ENCODE measurements at regions not wholly inside any gene's neighbourhood (a gene's known extent, or its start where the extent isn't known, plus 50 kb on each side); places are given as distances from the start of the nearest gene placed in this dataset.

DNA sequence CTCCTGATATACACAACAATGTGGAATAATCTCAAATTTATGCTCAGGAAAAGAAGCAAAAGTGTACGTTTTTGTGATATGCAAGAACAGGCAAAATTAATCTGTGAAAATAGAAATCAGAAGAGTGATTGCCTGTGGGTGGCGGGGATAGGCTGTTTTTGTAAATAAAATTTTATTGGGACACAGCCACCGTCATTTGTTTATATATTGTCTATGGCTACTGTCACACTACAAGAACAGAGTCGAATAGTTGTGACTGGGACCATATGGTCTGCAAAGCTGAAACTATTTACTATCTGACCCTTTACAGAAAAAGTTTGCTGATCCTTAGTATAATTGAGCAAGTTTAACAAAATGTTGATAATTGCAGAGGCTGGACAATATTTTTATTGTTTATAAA is 269.5 kb upstream of the HTR2A start:
- Histone ChIP-seq H3K27me3 (ENCODE audit: control insufficient read depth, insufficient read depth, low read length) (no peaks in the 10 kb centered on the region), H3K36me3 (ENCODE audit: control insufficient read depth, insufficient read depth, low read length) (no peaks in the 10 kb centered on the region), H3K27ac (ENCODE audit: low read length) (no peak overlapping the region), H3K4me1 (ENCODE audit: control insufficient read depth, insufficient read depth, low read length) (no peaks in the 10 kb centered on the region), H3K9me3 (ENCODE audit: control insufficient read depth, insufficient read depth, low read length) (no peaks in the 10 kb centered on the region), H3K4me3 (ENCODE audit: low read length) (no peak overlapping the region)
- no peak overlapping the region for H3K27ac Mint-ChIP-seq
- intact Hi-C loops (cut with micrococcal nuclease), result no loop called here
- no peaks in the 10 kb centered on the region for H3K27me3 Mint-ChIP-seq (ENCODE audit: low read depth in 2 of 2)
- no peaks in the 10 kb centered on the region for H3K36me3 Mint-ChIP-seq
- DNase-seq, result no peak
- H3K4me1 Mint-ChIP-seq, result no peaks in the 10 kb centered on the region
- 89% methylated on average over 4 of the region's 4 CpGs for WGBS (ENCODE audit: insufficient coverage)
- H3K9me3 Mint-ChIP-seq, result peaks cover 2 to 4% of the 10 kb centered on the region in 2 donors
- ATAC-seq, result no peak
- no peak overlapping the region for H3K4me3 Mint-ChIP-seq
- TF ChIP-seq, protein P1, sequence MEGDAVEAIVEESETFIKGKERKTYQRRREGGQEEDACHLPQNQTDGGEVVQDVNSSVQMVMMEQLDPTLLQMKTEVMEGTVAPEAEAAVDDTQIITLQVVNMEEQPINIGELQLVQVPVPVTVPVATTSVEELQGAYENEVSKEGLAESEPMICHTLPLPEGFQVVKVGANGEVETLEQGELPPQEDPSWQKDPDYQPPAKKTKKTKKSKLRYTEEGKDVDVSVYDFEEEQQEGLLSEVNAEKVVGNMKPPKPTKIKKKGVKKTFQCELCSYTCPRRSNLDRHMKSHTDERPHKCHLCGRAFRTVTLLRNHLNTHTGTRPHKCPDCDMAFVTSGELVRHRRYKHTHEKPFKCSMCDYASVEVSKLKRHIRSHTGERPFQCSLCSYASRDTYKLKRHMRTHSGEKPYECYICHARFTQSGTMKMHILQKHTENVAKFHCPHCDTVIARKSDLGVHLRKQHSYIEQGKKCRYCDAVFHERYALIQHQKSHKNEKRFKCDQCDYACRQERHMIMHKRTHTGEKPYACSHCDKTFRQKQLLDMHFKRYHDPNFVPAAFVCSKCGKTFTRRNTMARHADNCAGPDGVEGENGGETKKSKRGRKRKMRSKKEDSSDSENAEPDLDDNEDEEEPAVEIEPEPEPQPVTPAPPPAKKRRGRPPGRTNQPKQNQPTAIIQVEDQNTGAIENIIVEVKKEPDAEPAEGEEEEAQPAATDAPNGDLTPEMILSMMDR (IDR thresholded peaks at IDR 0.05), result no peak

DNA sequence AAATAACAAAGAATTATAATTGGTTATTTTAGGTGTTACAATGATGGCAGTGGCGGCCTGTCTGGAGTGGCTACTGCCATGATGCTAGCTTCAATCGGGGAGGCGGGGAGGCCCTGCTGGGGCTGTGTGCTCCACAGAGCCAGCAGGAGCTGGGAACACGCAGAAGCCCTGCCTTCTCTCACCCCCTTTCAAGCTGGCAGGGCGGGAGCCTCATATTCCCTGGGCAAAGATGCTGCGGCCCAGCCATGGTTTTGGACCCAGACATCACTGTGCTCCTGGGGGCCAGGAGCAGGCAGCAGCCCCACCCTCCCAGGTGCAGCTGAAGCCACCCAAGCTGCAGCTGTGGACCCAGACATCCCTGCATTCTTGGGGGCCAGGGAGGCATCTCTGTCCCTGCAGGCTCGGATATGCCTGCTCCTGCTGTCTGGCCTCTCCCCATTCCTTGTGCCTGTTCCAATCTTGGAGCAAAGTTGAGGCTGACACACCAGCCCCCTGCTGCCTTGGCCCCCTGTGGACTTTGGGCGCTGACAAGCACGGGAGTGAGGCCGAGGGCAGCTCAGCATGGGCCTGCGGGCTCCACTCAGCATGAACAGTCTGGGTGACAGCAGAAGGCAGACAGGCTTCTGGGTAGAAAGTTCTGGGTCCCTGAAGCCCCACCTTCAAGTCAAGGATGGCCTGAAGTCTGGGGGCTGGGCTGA is 263.1 kb upstream of the HTR2A start:
- TF ChIP-seq, protein P1 (IDR thresholded peaks at IDR 0.05), result no peak
- H3K36me3 ChIP-seq (ENCODE audit: control insufficient read depth, insufficient read depth, low read length), result no peaks in the 10 kb centered on the region
- no peak overlapping the region for H3K4me3 ChIP-seq (ENCODE audit: low read length)
- Mint-ChIP-seq H3K27me3 (ENCODE audit: low read depth in 2 of 2) (no peaks in the 10 kb centered on the region), H3K4me1 (no peaks in the 10 kb centered on the region), H3K4me3 (no peak overlapping the region), H3K36me3 (no peaks in the 10 kb centered on the region), H3K9me3 (peaks cover 0 to 5% of the 10 kb centered on the region in 2 donors), H3K27ac (no peak overlapping the region)
- no peaks in the 10 kb centered on the region for H3K9me3 ChIP-seq (ENCODE audit: control insufficient read depth, insufficient read depth, low read length)
- no peak overlapping the region for H3K27ac ChIP-seq (ENCODE audit: low read length)
- ATAC-seq (no peak), DNase-seq (no peak)
- H3K27me3 ChIP-seq (ENCODE audit: control insufficient read depth, insufficient read depth, low read length), result peaks cover 2% of the 10 kb centered on the region
- intact Hi-C loops (cut with micrococcal nuclease), result no loop called here
- WGBS (ENCODE audit: insufficient coverage), result 93% methylated on average over 11 of the region's 11 CpGs
- no peaks in the 10 kb centered on the region for H3K4me1 ChIP-seq (ENCODE audit: control insufficient read depth, insufficient read depth, low read length)

DNA sequence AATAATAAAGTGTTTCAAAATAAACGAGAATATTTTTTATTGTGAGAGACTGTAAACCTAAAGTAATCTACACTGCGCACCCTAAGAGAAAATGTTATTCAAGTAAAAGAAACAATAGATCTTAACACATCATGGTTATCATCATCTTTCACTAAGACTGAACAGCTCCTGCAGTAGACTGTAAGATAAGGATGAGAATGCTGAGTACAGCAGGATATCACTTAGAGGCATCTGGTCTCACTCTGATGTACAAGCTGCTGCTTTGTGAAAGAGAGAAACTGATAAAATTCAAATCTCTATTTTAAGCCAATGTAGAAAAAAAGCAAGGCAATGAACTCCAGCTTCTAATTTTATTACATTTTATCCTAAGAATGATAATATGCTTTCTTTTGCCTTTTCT is 261.7 kb upstream of the HTR2A start:
- Histone ChIP-seq H3K36me3 (ENCODE audit: control insufficient read depth, insufficient read depth, low read length) (no peaks in the 10 kb centered on the region), H3K4me3 (ENCODE audit: low read length) (no peak overlapping the region), H3K9me3 (ENCODE audit: control insufficient read depth, insufficient read depth, low read length) (no peaks in the 10 kb centered on the region), H3K27me3 (ENCODE audit: control insufficient read depth, insufficient read depth, low read length) (peaks cover 2% of the 10 kb centered on the region), H3K27ac (ENCODE audit: low read length) (no peak overlapping the region), H3K4me1 (ENCODE audit: control insufficient read depth, insufficient read depth, low read length) (no peaks in the 10 kb centered on the region)
- intact Hi-C loops (cut with micrococcal nuclease), result no loop called here
- 60% methylated on average over 1 of the region's 2 CpGs for WGBS (ENCODE audit: insufficient coverage)
- H3K4me3 Mint-ChIP-seq, result no peak overlapping the region
- H3K27ac Mint-ChIP-seq, result no peak overlapping the region
- DNase-seq, result no peak
- TF ChIP-seq, protein P1 (IDR thresholded peaks at IDR 0.05), result no peak
- no peaks in the 10 kb centered on the region for H3K36me3 Mint-ChIP-seq
- peaks cover 0 to 5% of the 10 kb centered on the region in 2 donors for H3K9me3 Mint-ChIP-seq
- no peaks in the 10 kb centered on the region for H3K4me1 Mint-ChIP-seq
- H3K27me3 Mint-ChIP-seq (ENCODE audit: low read depth in 2 of 2), result peaks cover 3 to 5% of the 10 kb centered on the region in 2 donors
- ATAC-seq, result no peak

DNA sequence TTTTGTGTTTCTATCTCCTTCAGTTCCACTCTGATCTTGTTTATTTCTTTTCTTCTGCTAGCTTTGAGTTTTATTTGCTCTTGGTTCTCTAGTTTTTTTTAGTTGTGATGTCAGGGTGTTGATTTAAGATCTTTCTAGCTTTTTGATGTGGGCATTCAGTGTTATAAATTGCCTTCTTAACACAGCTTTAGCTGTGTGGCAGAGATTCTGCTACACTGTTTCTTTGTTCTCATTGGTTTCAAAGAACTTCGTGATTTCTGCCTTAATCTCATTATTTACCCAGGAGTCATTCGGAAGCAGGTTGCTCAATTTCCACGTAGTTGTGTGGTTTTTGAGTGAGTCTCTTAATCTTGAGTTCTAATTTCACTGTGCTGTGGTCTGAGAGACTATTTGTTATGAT is 251.7 kb upstream of the HTR2A start:
- TF ChIP-seq, protein P1 (IDR thresholded peaks at IDR 0.05), result no peak
- WGBS (ENCODE audit: insufficient coverage), result 63% methylated on average over 3 of the region's 3 CpGs
- Mint-ChIP-seq H3K27me3 (ENCODE audit: low read depth in 2 of 2) (peaks cover 0 to 3% of the 10 kb centered on the region in 2 donors), H3K4me3 (no peak overlapping the region), H3K36me3 (no peaks in the 10 kb centered on the region), H3K4me1 (no peaks in the 10 kb centered on the region), H3K9me3 (no peaks in the 10 kb centered on the region), H3K27ac (no peak overlapping the region)
- ATAC-seq (no peak), DNase-seq (no peak)
- H3K36me3 ChIP-seq (ENCODE audit: control insufficient read depth, insufficient read depth, low read length), result no peaks in the 10 kb centered on the region
- intact Hi-C loops (cut with micrococcal nuclease), result no loop called here
- H3K4me1 ChIP-seq (ENCODE audit: control insufficient read depth, insufficient read depth, low read length), result no peaks in the 10 kb centered on the region
- H3K27ac ChIP-seq (ENCODE audit: low read length), result no peak overlapping the region
- H3K27me3 ChIP-seq (ENCODE audit: control insufficient read depth, insufficient read depth, low read length), result no peaks in the 10 kb centered on the region
- H3K9me3 ChIP-seq (ENCODE audit: control insufficient read depth, insufficient read depth, low read length), result no peaks in the 10 kb centered on the region
- H3K4me3 ChIP-seq (ENCODE audit: low read length), result no peak overlapping the region
